ENCODE measurements at regions not wholly inside any gene's neighbourhood (a gene's known extent, or its start where the extent isn't known, plus 50 kb on each side); places are given as distances from the start of the nearest gene placed in this dataset.
"Not testable (repeated sequence)": the region's sequence is repeated elsewhere in the genome, so short reads cannot be mapped to it uniquely, and the experiment has no call there.

GRCh38 chr9:80501635-80502034, 929.9 kb downstream of the TLE4 start:
- DNase-seq (ENCODE audit: low read depth) = peak; percentile 3

GRCh38 chr9:80500300-80500699, 928.5 kb downstream of the TLE4 start:
- no peak for DNase-seq (ENCODE audit: low read depth)

GRCh38 chr9:80498001-80498555, 926.3 kb downstream of the TLE4 start:
- no peak for DNase-seq (ENCODE audit: low read depth)

- no peak for DNase-seq (ENCODE audit: low read depth)
Observed at GRCh38 chr9:80496901-80497556, 925.3 kb downstream of the TLE4 start.

GRCh38 chr9:80493258-80493657, 921.5 kb downstream of the TLE4 start:
- no peak for DNase-seq (ENCODE audit: low read depth)

GRCh38 chr9:80492221-80492620, 920.5 kb downstream of the TLE4 start:
- peak; percentile 4 for DNase-seq (ENCODE audit: low read depth)

GRCh38 chr9:80491086-80491696, 919.4 kb downstream of the TLE4 start:
- no peak for DNase-seq (ENCODE audit: low read depth)

GRCh38 chr9:80489329-80489728, 917.6 kb downstream of the TLE4 start:
- no peak for DNase-seq (ENCODE audit: low read depth)

- no peak for DNase-seq (ENCODE audit: low read depth)
Observed at GRCh38 chr9:80485420-80486250, 913.9 kb downstream of the TLE4 start.

GRCh38 chr9:80482251-80482650, 910.5 kb downstream of the TLE4 start:
- not testable (repeated sequence) for DNase-seq (ENCODE audit: low read depth)

- DNase-seq (ENCODE audit: low read depth) = peak; percentile 17
Observed at GRCh38 chr9:80467632-80468031, 895.9 kb downstream of the TLE4 start.

GRCh38 chr9:80465556-80465955, 893.8 kb downstream of the TLE4 start:
- DNase-seq (ENCODE audit: low read depth) = no peak

GRCh38 chr9:80449513-80449912, 877.7 kb downstream of the TLE4 start:
- no peak for DNase-seq (ENCODE audit: low read depth)

GRCh38 chr9:80448996-80449395, 877.2 kb downstream of the TLE4 start:
- no peak for DNase-seq (ENCODE audit: low read depth)

- no peak for DNase-seq (ENCODE audit: low read depth)
Observed at GRCh38 chr9:80447876-80448275, 876.1 kb downstream of the TLE4 start.

GRCh38 chr9:80440724-80441123, 869.0 kb downstream of the TLE4 start:
- DNase-seq (ENCODE audit: low read depth) = peak; percentile 28

GRCh38 chr9:80437825-80438224, 866.1 kb downstream of the TLE4 start:
- DNase-seq (ENCODE audit: low read depth) = no peak

GRCh38 chr9:80437091-80437640, 865.4 kb downstream of the TLE4 start:
- no peak for DNase-seq (ENCODE audit: low read depth)

GRCh38 chr9:80435591-80435990, 863.8 kb downstream of the TLE4 start:
- no peak for DNase-seq (ENCODE audit: low read depth)

GRCh38 chr9:80426992-80427391, 855.2 kb downstream of the TLE4 start:
- no peak for DNase-seq (ENCODE audit: low read depth)

GRCh38 chr9:80417211-80417773, 845.5 kb downstream of the TLE4 start:
- DNase-seq (ENCODE audit: low read depth) = no peak
